Prostate gland (tissue), 2 donors: ENCODE measurements at regions not wholly inside any gene's neighbourhood (a gene's known extent, or its start where the extent isn't known, plus 50 kb on each side); places are given as distances from the start of the nearest gene placed in this dataset.
A peak's percentile ranks its signal among the peaks of the same experiment; 100 is the strongest.

Source experiments
- DNase-seq: peaks from one replicate; pipeline ENCODE4 v3.0.0-alpha.2; 2019; ENCODE audit warnings: low spot score
- H3K27ac ChIP-seq, 2 donors: fragments of 200-600 bp; sonication (generic); 2 replicates each; pipeline ENCODE4 v1.5.1; 2017 to 2019
- H3K27me3 ChIP-seq: fragments of 200-600 bp; sonication (generic); replicated peaks from 2 replicates; pipeline ENCODE4 v1.5.1; 2019; ENCODE audit not compliant: insufficient read depth
- H3K36me3 ChIP-seq, 2 donors: fragments of 200-600 bp; sonication (generic); 1 replicate in 1 of 2; 2 replicates in 1 of 2; pipeline versions ENCODE4 v1.5.1 to v1.8.1; 2017 to 2019
- H3K4me1 ChIP-seq: fragments of 200-600 bp; sonication (generic); replicated peaks from 2 replicates; pipeline ENCODE4 v1.5.1; 2019
- H3K4me3 ChIP-seq, 2 donors: fragments of 200-600 bp; sonication (generic); 2 replicates each; pipeline ENCODE4 v1.5.1; 2017 to 2019
- H3K9me3 ChIP-seq: fragments of 200-600 bp; sonication (generic); 2 replicates; pipeline ENCODE4 v1.5.1; 2017
- POLR2A ChIP-seq: fragments of 450-650 bp; IDR thresholded peaks from one replicate; pipeline ENCODE4 v1.6.1; 2016; ENCODE audit warnings: antibody characterized with exemption, mild to moderate bottlenecking
- POLR2AphosphoS5 ChIP-seq: sonication (generic); formaldehyde crosslinking; IDR thresholded peaks from one replicate; pipeline ENCODE4 v1.6.1; 2017; ENCODE audit warnings: antibody characterized with exemption
- WGBS: methylation state at CpG from one replicate; pipeline ENCODE4 v1.1.5; 2018; 5-methylcytosine and 5-hydroxymethylcytosine counted together
- intact Hi-C: fragments of 100-400 bp; cut with DNase I; formaldehyde crosslinking; loops from one replicate; pipeline ENCODE4 v1.14.2; 2022
- TF ChIP-seq, protein P1 (sequence below), 4 experiments: fragments of 200-600 bp in 2 of 4; fragments of 450-650 bp in 2 of 4; sonication (generic) in 2 of 4; IDR thresholded peaks; 1 replicate in 3 of 4; 2 replicates in 1 of 4; pipeline ENCODE4 v1.5.1; 2016 to 2019; ENCODE audit warnings: antibody characterized with exemption in 4 of 4, mild to moderate bottlenecking in 2 of 4, moderate library complexity in 2 of 4

- H3K27me3 ChIP-seq: no peaks in the 10 kb centered on the region
- H3K4me3 ChIP-seq: no peak overlapping the region
- TF ChIP-seq, protein P1, sequence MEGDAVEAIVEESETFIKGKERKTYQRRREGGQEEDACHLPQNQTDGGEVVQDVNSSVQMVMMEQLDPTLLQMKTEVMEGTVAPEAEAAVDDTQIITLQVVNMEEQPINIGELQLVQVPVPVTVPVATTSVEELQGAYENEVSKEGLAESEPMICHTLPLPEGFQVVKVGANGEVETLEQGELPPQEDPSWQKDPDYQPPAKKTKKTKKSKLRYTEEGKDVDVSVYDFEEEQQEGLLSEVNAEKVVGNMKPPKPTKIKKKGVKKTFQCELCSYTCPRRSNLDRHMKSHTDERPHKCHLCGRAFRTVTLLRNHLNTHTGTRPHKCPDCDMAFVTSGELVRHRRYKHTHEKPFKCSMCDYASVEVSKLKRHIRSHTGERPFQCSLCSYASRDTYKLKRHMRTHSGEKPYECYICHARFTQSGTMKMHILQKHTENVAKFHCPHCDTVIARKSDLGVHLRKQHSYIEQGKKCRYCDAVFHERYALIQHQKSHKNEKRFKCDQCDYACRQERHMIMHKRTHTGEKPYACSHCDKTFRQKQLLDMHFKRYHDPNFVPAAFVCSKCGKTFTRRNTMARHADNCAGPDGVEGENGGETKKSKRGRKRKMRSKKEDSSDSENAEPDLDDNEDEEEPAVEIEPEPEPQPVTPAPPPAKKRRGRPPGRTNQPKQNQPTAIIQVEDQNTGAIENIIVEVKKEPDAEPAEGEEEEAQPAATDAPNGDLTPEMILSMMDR (IDR thresholded peaks at IDR 0.05): peak in 2 of 4 experiments; percentile 39 to 53
- TF ChIP-seq POLR2AphosphoS5: no peak
- no peaks in the 10 kb centered on the region for H3K4me1 ChIP-seq
- intact Hi-C loops: no loop called here
- H3K36me3 ChIP-seq: no peaks in the 10 kb centered on the region
- H3K9me3 ChIP-seq: no peaks in the 10 kb centered on the region
- whole genome bisulfite sequencing: 20% methylated on average over 10 of the region's 10 CpGs
- H3K27ac ChIP-seq: no peak overlapping the region
- peak; percentile 4 for DNase-seq
Observed at GRCh38 chrX:30971774-30972603, 82.9 kb upstream of the TAB3 start.

- H3K9me3 ChIP-seq: no peaks in the 10 kb centered on the region
- H3K4me3 ChIP-seq: no peak overlapping the region
- WGBS: 77% methylated on average over 4 of the region's 4 CpGs
- DNase-seq: no peak
- H3K27ac ChIP-seq: no peak overlapping the region
- H3K36me3 ChIP-seq: no peaks in the 10 kb centered on the region
- H3K4me1 ChIP-seq: no peaks in the 10 kb centered on the region
- TF ChIP-seq, protein P1 (IDR thresholded peaks at IDR 0.05): no peak
- TF ChIP-seq POLR2A: no peak
- no peak for TF ChIP-seq POLR2AphosphoS5
- H3K27me3 ChIP-seq: no peaks in the 10 kb centered on the region
- intact Hi-C loops: no loop called here
Observed at GRCh38 chrX:30967516-30967915, 78.5 kb upstream of the TAB3 start.

DNA sequence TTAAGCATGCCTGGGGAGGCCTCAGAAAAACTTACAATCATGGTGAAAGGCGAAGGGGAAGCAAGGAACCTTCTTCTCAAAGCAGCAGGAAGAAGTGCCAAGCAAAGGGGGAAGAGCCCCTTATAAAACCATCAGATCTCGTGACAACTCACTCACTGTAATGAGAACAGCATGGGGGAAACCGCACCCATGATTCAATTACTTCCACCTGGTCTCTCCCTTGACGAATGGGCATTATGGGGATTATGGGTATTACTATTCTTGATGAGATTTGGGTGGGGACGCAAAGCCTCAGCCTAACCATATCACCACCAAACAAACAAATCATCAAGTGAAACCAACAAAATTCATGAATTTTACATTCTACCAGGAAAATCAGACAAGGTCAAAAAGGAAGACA lies 76.7 kb upstream of the TAB3 start:
- no peak overlapping the region for H3K4me3 ChIP-seq
- no peaks in the 10 kb centered on the region for H3K9me3 ChIP-seq
- intact Hi-C loops: no loop called here
- DNase-seq: no peak
- 88% methylated on average over 5 of the region's 5 CpGs for WGBS
- TF ChIP-seq POLR2A (no peak), POLR2AphosphoS5 (no peak)
- TF ChIP-seq, protein P1 (IDR thresholded peaks at IDR 0.05): no peak
- no peaks in the 10 kb centered on the region for H3K36me3 ChIP-seq
- no peak overlapping the region for H3K27ac ChIP-seq
- no peaks in the 10 kb centered on the region for H3K27me3 ChIP-seq
- H3K4me1 ChIP-seq: no peaks in the 10 kb centered on the region

DNA sequence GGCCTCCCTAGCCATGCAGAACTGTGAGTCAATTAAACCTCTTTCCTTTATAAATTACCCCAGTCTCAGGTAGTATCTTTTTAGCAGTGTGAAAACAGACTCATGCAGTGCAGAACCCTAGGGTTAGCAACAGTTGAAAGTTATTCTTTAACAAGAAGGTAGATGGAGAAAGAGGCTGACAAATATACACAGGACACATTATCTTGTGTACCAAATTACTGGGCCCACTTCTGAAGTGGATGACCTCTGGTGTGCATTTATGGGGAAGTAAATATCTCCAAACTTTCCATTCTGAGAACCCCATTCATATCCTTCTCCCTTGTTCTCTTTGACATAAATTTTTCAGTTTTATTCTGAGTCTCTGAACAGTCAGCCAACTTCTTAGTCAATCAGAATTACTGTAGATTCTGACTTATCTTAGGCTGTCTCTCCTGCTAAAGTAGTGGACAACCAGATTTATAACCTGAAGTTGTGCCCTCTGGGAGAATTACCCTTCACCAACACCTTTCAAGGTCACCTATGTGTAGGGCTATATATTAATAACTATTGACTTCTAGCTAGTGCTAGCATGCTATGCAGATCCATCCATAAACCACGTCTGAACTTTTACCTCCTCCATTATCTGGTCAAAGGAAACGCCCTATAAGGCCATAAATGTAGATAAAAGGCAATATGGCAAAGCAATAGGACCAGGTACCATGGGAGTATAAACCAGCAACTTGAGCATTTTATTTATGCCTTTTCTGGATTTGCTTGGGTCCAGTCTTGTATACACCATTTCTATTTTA lies 72.5 kb upstream of the TAB3 start:
- intact Hi-C loops: no loop called here
- no peak overlapping the region for H3K4me3 ChIP-seq
- TF ChIP-seq POLR2AphosphoS5: no peak
- no peak for TF ChIP-seq POLR2A
- TF ChIP-seq, protein P1 (IDR thresholded peaks at IDR 0.05): no peak
- H3K27ac ChIP-seq: no peak overlapping the region
- no peaks in the 10 kb centered on the region for H3K36me3 ChIP-seq
- H3K9me3 ChIP-seq: no peaks in the 10 kb centered on the region
- H3K4me1 ChIP-seq: no peaks in the 10 kb centered on the region
- H3K27me3 ChIP-seq: no peaks in the 10 kb centered on the region
- 89% methylated on average over 2 of the region's 2 CpGs for WGBS
- no peak for DNase-seq
